ENCODE measurements at regions not wholly inside any gene's neighbourhood (a gene's known extent, or its start where the extent isn't known, plus 50 kb on each side); places are given as distances from the start of the nearest gene placed in this dataset.

DNA sequence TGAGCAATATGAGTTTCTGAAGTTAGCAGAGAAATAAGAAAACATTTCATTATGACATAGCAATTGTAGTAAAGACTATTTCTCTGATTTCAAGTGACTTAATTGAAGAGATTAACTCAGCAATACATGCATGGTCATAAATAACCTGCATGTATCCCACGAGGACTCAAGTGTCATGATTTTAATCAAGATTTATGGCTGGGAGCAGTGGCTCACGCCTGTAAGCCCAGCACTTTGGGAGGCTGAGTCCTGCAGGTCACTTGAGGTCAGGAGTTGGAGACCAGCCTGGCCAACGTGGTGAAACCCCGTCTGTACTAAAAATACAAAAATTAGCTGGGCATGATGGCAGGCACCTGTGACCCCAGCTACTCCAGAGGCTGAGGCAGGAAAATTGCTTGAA lies 311.9 kb upstream of the PLD5 start:
- TF ChIP-seq, protein P1, sequence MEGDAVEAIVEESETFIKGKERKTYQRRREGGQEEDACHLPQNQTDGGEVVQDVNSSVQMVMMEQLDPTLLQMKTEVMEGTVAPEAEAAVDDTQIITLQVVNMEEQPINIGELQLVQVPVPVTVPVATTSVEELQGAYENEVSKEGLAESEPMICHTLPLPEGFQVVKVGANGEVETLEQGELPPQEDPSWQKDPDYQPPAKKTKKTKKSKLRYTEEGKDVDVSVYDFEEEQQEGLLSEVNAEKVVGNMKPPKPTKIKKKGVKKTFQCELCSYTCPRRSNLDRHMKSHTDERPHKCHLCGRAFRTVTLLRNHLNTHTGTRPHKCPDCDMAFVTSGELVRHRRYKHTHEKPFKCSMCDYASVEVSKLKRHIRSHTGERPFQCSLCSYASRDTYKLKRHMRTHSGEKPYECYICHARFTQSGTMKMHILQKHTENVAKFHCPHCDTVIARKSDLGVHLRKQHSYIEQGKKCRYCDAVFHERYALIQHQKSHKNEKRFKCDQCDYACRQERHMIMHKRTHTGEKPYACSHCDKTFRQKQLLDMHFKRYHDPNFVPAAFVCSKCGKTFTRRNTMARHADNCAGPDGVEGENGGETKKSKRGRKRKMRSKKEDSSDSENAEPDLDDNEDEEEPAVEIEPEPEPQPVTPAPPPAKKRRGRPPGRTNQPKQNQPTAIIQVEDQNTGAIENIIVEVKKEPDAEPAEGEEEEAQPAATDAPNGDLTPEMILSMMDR (IDR thresholded peaks at IDR 0.05; ENCODE audit: low read length): no peak
- TF ChIP-seq EZH2 (IDR thresholded peaks at IDR 0.05; ENCODE audit: borderline replicate concordance, low read length): no peak
